Stimulated activated CD4-positive, alpha-beta T cell treated with anti-CD3 and anti-CD28 coated beads, Interleukin-1b, Interleukin-23, amount 100 ng/mL, for 48 hours (primary cell): ENCODE measurements at regions not wholly inside any gene's neighbourhood (a gene's known extent, or its start where the extent isn't known, plus 50 kb on each side); places are given as distances from the start of the nearest gene placed in this dataset.

Source experiments
- DNase-seq: peaks from one replicate; pipeline ENCODE4 v3.0.0-alpha.2; 2020

- no peak for DNase-seq
Observed at GRCh38 chr1:4046836-4047461, 146.9 kb upstream of the C1orf174 start.

GRCh38 chr1:4047666-4048065, 147.6 kb upstream of the C1orf174 start:
- DNase-seq, result no peak

- no peak for DNase-seq
Observed at GRCh38 chr1:4048076-4048475, 148.0 kb upstream of the C1orf174 start.

GRCh38 chr1:4048921-4049320, 148.8 kb upstream of the C1orf174 start:
- no peak for DNase-seq

- DNase-seq, result no peak
Observed at GRCh38 chr1:4050998-4051397, 150.9 kb upstream of the C1orf174 start.

GRCh38 chr1:4052657-4053056, 152.6 kb upstream of the C1orf174 start:
- DNase-seq, result no peak

- DNase-seq, result no peak
Observed at GRCh38 chr1:4053160-4053748, 153.2 kb upstream of the C1orf174 start.

GRCh38 chr1:4053774-4054173, 153.7 kb upstream of the C1orf174 start:
- no peak for DNase-seq

- DNase-seq, result no peak
Observed at GRCh38 chr1:4055294-4055967, 155.4 kb upstream of the C1orf174 start.

- DNase-seq, result no peak
Observed at GRCh38 chr1:4056422-4056821, 156.3 kb upstream of the C1orf174 start.

GRCh38 chr1:4056989-4057388, 156.9 kb upstream of the C1orf174 start:
- DNase-seq, result no peak

GRCh38 chr1:4057603-4058002, 157.5 kb upstream of the C1orf174 start:
- no peak for DNase-seq

- no peak for DNase-seq
Observed at GRCh38 chr1:4058122-4058521, 158.1 kb upstream of the C1orf174 start.

- no peak for DNase-seq
Observed at GRCh38 chr1:4058706-4059105, 158.6 kb upstream of the C1orf174 start.

- DNase-seq, result no peak
Observed at GRCh38 chr1:4059270-4059669, 159.2 kb upstream of the C1orf174 start.

GRCh38 chr1:4060850-4061249, 160.8 kb upstream of the C1orf174 start:
- DNase-seq, result no peak

- no peak for DNase-seq
Observed at GRCh38 chr1:4061521-4062031, 161.5 kb upstream of the C1orf174 start.

GRCh38 chr1:4062041-4062440, 162.0 kb upstream of the C1orf174 start:
- DNase-seq, result no peak

GRCh38 chr1:4062560-4062959, 162.5 kb upstream of the C1orf174 start:
- DNase-seq, result no peak

- DNase-seq, result no peak
Observed at GRCh38 chr1:4062992-4063391, 162.9 kb upstream of the C1orf174 start.

- DNase-seq, result no peak
Observed at GRCh38 chr1:4063516-4063915, 163.4 kb upstream of the C1orf174 start.

- DNase-seq, result no peak
Observed at GRCh38 chr1:4064150-4064889, 164.2 kb upstream of the C1orf174 start.

- DNase-seq, result no peak
Observed at GRCh38 chr1:4066860-4067599, 167.0 kb upstream of the C1orf174 start.
